Activated CD4-positive, alpha-beta T cell treated with anti-CD3 and anti-CD28 coated beads for 48 hours (primary cell): ENCODE measurements at regions not wholly inside any gene's neighbourhood (a gene's known extent, or its start where the extent isn't known, plus 50 kb on each side); places are given as distances from the start of the nearest gene placed in this dataset.
"Not testable (repeated sequence)": the region's sequence is repeated elsewhere in the genome, so short reads cannot be mapped to it uniquely, and the experiment has no call there.

Experiments used
- DNase-seq: peaks from one replicate; pipeline ENCODE4 v3.0.0-alpha.2; 2020

DNA sequence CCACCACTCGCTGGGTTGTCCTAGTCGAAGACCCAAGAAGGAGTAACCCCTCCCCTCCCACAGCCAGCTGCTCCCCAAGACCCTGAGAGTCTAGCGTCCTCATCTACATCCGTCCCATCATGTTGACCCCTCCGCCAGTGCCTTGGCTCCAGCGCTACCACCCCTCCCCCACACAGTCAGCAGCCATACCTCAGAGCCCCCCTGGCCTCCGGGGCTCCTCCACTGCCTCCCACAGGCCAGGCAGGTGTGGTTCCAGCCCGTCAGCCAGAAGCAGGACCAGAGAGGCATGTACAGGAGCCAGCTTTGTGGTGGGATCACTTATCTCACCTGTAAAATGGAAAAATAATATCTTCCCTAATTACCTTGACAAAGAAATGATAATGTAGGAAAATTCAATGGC, 51.5 kb upstream of the PHF21B start:
- no peak for DNase-seq

DNA sequence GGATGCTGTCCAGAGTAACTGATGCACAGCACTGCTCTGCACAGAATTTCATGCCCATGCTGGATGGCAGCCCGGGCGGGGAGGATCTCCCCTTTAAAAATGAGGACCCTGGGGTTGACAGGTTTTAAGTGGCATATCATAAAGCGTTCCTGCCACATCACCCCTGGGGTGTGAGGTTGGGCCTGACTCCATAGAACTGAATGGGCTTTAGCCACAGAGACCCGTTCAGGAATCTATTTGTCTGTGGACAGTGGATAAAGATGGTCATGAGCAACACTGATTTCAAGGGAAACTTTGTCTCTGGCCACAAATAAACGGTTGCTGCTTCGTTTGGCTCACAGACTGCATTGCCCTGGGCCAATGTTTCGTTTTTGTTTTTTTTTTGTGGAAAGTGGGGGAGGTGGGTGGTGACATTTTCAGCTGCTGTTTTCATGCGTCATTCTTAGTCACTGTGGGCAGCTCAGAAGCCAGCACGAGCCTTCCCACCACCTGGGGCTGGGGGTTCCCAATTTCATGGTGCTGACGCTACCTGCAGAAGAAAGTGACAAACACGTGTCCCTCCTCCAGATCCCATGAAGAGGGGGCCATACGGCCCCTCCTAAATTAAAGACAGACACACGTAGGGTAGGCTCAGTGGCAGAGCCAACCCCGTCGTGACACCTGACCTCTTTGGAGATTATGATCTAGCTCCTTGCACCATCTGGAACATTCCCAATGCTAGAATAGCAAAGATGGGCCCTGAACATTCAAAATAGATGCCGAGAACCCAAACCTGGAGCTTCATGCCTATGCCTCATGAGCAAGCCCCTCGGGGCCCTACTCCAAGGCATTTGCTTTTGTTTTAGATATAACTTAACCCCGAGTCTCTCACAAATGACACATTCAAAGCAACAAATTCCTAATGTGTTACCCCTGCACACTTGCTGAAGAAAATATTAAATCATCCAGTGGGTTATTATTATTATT, 54.8 kb upstream of the PHF21B start:
- DNase-seq = peak; percentile 80

DNA sequence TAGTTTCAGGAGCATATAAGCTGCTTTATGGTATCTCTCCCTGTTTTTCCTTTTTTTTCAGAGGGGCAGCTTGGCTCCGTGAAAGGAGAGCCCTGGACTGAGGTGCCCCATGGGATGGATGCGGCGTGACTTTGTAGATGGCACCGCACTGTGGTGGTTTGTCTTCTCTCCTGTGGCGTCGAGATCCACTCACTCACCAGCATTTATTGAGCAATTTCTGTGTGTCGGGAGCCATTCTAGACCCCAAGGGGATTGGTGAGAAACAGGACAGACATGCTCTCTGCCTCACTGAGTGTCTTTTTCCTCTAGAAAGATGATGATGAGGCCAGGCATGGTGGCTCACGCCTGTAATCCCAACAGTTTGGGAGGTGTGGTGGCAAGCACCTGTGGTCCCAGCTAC, 55.9 kb upstream of the PHF21B start:
- no peak for DNase-seq

DNA sequence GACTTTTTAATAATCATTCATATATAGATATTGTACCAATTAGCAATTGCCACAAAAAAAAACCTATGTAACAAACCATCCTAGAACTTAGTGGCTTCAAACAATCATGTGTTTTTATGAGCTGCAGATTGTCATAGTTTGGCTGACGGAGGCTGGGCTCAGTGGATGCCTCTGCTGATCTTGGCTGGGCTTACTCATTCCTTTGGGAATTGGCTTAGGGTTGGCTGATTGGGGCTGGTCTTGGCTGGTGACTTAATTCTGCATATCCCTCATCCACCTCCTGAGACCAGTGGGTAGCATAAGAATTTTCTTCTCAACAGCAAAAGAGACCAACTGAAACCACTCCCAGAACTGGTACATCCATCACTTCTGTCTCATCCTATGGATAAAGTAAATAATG, 57.9 kb upstream of the PHF21B start:
- DNase-seq = no peak

DNA sequence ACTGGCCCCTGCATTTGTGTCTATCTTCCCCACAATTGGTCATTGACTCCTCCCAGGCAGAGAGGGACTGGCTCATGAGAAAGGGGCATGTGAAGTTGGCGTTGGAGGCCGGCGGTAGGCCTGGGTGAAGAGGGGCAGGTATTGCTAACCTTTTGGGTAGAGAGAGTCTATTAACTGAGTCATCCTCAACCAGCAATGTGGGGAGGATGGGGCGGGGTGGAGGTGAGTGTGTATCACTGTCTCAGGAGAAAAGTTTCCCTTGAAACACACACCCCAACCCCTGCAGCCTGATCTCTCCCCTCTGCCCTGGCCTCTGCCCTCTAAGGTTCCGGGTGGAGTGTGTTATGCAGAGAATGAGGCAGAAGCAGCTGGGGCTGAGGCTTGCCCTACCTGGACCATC, 60.1 kb upstream of the PHF21B start:
- peak; percentile 60 for DNase-seq

DNA sequence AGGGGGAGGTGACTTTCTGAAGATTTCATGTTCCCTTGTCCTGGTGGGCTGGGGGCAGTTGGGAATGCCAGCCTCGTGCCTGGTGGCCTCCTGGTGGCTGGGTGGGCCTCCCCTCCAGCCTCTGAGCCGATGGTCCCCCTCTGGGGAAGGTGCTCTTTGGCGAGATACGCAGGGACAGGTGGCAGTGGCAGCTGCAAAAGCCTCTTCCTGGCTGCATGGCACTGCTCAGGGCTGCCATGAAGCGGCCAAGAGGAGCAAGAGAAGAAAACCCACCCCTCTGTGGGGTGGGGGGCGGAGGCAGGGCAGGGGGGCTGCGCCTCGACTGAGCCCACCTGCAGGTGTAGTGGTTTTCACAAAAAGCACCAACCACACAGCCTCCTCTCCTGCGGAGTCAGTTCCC, 61.8 kb upstream of the PHF21B start:
- no peak for DNase-seq

DNA sequence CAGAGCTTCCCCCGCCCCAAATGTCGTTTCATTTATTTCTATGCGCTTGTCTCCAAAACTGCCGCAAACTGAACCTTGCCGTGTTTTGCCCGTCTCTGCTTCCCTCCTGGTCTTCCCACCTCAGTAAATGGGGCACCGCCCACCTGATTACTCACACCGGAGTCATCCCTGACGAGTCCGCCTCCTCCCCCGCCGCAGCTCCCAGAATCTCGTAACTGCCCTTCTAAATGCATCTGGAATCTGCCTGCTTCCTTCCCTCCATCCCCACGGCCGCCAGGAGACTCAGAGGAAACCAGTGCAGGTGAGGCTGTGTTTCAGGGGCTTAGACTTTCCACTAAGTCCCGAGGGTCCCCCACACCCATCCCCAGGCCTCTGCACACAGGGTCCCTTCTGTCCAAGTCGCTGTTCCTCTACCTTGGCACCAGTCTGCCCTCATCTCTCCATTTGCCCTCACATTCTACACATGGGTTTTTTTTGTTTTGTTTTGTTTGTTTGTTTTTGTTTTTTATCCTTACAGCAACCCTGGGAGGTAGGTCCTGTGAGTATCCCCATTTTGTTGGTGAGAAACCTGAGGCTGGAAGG, 62.6 kb upstream of the PHF21B start:
- DNase-seq = peak; percentile 47

DNA sequence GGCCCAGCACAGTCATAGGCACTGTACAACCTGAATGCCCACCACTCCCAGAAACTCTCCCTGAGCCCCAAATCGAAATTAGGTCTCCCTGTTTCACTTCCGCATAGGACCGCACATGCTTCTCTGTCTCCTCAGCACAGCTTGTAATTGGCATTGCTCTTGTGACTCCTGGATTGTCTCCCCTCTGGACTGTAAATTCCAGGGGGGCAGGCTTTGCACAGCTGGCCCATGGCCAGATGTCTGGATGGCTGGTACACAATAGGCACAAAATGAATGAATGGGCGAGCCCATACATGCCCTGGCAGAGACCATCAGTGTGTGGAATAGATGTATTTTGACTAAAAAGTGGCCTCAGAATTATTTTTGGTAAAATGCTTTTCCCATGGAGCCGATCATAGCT, 63.3 kb upstream of the PHF21B start:
- DNase-seq = no peak

DNA sequence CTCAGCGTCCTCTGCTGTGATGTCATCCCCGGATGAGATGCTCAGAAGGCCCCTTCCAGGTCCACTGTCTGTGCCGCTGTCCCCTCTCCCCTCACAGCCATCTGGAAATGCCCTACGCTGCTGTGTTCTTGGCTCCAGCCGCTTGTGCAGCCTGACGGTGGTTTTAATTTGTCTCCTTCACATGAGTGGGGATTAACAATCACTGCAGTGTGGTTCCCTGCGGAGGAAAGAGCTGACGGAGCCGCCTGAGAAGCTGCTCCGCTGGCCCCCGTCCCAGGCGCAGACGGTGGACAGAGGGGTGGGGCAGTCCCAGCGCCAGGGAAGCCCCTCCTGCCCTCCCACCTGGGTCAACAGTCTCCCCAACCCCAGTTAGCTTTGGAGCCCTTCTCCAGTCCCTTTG, 67.5 kb upstream of the PHF21B start:
- no peak for DNase-seq

DNA sequence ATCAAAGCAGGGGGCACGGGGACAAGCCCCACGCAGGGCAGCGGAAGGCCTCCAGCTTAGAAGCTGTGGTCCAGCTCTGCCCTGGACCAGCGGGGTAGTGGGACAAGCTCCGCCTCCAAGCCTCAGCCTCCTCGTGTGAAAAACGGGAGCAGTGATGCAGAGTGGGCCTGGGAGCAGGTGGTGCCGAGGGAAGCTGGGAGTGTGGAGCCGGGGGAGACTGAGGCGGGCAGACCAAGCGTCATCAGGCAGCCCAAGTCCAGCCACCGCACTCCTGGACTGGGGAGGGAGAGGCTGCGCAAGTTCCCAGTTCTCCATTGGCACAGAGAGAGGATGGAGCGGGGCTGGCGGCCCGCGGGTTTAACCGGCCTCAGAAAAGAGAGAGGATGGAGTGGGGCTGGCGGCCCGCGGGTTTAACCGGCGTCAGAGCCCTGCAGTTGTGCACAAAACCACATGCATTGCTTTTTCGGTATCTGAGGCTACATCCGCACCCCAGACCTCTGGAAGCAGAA, 68.1 kb upstream of the PHF21B start:
- no peak for DNase-seq

DNA sequence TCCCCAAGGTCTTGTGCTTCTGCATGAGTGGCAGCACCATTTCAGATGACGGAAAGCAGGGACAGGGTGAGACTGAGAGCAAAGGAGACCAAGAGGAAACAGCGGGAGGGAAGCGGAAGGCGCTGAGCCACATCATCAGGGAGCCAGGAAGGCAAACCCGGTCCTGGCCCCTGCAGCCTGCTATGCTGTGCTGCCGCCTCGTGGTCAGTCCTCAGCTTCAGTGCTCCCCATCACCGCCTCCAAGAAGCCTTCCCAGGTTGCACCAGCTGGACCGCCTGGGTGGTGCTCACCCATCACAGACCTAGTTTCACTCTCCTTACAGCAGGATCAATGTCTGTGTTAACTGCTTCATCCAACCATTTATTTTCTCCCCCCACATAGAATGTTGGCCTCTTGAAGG, 73.0 kb upstream of the PHF21B start:
- DNase-seq = peak; percentile 36

DNA sequence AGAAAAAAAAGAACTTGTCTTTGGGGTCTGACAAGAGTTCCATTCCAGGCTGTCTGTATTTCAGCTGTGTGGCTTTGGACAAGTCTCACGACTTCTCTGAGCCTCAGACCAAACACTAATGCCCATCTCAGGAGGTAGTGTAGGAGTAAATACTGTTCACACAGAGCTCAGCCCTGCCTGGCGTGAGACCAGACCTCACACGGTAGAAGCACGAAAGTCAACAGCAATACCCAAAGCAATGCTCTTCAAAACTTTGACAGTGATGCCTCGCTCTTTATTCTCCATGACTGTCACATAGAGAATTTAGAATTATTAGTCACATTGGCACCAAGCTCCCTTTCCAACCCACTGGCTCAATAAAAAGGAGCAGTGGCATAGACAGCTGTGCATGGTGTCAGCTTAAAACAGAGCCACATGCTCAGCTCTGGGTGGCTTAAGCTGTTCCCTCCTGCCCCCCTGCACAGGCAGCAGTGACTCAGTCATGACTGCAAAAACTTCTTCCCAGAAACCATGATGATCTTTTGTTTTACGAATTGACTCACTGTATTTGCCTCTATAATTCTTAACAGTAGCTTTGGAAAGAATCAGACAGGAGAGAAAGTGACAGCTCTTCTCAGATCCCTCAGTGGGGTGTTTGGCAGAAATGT, 74.0 kb upstream of the PHF21B start:
- DNase-seq = peak; percentile 69

DNA sequence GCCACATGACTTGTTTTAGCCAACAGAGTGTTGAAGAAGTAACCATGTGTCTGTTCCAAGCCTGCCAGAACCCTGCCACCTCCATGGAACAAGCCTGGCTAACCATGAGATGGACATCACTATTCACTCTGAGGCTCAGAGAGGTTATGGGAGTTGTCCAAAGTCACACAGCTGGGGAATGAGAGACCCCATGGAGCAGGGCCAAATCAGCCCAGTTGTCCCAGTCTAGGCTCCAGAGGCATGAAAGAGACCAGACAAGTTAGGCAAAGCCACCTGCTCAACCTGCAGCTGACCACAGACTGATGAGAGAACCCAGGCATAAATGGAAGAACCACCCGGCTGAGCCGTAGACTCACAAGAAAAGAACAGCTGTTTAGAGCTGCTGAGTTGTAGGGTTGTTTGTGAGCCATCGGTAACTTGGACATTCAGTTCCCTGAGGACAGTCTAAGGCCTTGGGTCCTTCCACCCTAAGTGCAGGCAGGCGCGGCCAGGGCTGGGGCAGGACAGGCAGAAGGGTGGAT, 74.7 kb upstream of the PHF21B start:
- DNase-seq = no peak

DNA sequence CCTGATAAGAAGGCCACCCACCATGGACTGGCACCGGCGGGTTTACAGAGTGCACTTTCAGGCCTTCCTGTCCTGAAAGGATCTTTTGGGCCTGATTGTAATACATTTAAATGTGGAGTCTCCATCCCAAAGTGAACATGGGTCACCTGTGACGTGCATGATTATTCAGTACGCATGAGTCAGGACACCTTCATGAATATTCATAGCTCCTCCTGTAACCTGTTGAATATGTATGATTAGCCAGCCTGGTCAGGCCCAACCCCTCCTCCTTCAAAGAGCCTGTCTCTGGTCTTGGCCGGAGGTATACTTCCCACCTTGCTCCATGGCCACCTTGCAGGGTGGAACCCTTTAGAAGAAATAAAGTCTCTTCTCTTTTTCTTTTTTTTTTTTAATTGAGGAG, 75.9 kb upstream of the NUP50 start:
- DNase-seq = no peak

DNA sequence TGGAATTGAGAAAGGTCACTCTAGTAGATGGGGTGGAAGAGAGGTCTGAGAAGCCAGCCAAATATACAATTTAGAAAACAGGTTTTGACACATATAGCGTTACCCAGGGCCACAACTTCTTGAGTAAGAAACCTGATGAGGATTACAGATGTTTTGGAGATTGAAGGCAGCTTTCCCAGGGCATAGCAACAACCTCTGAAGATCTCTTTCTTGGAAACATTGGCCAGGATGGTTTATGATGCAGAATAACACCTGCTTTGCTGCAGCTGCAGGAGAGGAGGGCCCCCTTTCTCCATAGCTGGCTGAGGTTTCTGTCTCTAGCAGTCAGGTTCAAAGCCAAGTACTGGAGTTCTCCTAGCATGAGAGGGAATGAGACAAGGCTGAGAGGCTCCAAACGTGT, 75.1 kb upstream of the NUP50 start:
- no peak for DNase-seq

DNA sequence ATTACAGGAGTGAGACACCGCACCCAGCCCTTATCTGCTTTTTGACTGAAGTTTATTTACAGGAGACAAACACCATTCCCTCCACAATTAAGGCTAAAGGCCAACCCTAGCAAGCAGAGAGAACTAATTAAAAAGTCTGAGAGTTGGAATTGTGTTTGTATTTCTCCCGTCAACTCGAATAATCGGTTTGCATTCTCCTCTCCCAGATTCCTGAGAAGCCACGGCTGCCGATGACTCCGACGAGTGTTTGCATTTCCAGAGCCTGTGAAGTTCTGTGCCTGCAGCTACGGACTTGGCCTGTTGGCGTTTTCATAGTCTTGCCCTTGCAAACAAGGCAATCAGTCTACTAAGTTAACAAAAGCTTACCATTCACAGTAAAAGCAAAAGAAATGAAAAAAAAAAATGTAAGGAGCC, 73.2 kb upstream of the NUP50 start:
- no peak for DNase-seq

DNA sequence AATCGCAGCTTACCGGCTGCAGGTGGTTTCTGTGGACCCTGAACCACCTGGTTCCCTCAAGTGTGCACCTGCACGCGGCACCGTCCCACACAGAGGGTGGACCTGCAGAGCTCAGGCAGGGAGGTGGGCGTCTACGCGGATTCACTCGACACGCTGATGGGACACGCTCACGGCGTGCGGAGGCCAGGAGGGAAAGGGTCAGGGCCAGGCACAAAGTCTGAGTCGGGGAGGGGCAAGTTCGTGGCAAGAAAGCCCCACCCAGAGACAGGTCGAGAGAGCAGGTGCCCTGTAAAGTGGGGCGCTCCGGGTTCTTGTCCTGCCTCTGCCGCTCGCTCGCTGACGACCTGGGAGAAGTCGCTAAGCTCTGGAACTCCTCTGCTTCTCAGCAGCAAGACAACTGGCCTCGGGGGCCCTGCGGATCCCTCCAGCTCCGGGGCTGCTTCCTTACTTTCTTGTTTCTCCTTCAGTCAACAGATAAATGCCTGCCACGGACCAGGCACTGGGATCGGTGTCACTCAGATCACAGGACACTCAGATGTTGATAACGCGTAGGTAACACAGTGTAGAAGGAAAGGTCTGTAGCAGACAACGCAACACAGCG, 72.4 kb upstream of the NUP50 start:
- DNase-seq = no peak

DNA sequence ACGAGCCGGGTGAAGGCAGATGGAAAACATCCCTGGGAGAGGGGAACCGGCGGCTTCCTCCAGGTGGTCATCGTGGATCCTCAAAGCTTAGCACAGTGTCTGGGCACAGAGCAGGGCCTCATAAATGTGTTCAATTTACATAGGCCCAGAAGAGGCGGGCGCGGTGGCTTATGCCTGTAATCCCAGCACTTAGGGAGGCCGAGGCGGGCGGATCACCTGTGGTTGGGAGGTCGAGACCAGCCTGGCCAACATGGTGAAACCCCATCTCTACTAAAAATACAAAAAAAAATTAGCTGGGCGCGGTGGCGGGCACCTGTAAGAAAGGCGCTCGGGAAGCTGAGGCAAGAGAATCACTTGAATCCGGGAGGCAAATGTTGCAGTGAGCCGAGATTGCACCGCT, 71.8 kb upstream of the NUP50 start:
- DNase-seq = not testable (repeated sequence)

DNA sequence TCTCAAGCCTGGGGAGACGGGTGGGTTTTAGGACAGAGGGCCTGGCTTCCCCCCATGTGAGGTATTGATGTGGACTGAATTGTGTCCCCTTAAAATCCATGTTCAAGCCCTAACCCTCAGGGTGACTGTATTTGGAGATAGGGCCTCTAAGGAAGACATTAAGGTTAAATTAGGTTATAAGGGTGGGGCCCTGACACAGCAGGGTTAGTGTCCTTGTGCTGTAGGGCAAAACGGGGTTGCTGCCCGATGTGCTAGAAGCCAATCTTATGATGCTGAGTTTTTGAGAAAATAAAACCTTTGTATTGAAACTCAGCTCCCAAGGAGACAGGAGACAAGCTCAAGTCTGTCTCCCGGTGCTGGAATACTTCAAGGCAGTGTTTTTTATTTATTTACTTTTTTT, 71.1 kb upstream of the NUP50 start:
- DNase-seq = no peak

DNA sequence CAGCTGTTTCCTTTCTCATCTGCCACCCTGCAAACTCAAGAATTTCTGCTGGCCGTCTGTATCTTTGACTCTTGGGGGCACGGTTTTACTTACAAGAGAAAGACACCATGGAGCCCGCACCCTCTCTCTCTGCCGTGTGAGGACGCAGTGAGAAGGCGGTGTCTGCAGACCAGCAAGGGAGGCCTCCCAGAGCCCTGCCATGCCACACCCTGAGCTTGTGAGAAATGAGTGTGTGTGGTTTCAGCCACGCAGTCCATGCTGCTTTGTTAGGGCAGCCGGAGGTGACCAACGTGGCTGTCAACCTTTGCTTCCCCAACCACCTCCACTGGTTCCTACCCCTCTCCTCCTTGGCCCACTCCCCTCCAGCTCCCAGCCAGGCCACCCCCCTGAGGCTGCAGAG, 70.1 kb upstream of the NUP50 start:
- no peak for DNase-seq

DNA sequence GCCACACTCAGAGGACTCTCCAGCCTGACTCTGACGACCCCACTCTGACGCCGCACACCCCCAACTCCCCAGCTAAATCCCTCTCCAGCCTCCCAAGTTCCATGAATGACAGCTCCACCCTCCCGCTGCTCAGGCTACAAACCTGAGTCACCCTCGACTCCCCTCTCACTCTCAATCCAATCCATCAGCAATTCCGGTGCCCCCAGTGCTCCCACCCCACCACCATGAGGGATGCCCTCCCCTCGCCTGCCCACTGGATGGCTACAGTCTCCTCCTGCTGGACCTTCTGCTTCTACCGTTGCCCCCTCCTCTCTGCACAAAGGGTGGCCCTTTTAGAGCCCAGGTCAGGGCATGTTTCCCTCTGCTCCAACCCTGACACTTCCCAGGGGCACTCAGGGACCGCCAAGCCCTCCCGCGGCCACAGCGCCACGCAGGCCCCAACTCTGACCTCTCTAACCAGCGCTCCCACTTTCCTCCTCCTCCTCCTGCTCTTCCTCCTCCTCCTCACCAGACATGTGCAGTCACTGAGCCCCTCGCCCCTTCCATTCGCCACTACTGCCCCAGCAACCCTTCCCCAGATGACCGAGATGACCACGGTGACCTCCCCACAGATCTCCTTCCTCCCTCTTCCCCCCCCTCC, 69.5 kb upstream of the NUP50 start:
- DNase-seq = no peak

DNA sequence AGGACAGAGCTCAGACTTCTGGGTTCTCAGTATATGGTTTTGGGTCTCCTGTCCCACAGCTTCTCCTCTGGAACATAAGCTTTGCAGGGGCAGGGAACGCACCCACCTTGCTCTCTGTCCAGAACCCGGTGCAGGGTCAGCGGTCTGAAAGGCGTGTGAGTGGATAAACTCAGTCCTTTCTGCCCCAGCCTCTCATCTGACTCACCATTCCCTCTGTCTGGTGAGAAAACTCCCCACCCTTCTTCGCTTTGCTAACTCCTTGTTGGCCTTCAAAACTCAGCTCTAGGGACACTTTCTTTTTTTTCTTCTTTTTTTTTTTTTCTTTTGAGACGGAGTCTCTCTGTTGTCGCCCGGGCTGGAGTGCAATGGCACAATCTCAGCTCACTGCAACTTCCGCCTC, 68.9 kb upstream of the NUP50 start:
- no peak for DNase-seq
